ENCODE measurements at regions not wholly inside any gene's neighbourhood (a gene's known extent, or its start where the extent isn't known, plus 50 kb on each side); places are given as distances from the start of the nearest gene placed in this dataset.

GRCh38 chr6:140909156-140909555, 1223.6 kb upstream of the GJE1 start:
- no peak for DNase-seq (ENCODE audit: low read depth)
- no peak for TF ChIP-seq CTCF (conservative IDR thresholded peaks at IDR 0.05; ENCODE audit: low read depth, low read length)
- H3K4me3 ChIP-seq (ENCODE audit: low read length), result no peak overlapping the region

GRCh38 chr6:140908505-140908904, 1224.2 kb upstream of the GJE1 start:
- no peak for TF ChIP-seq CTCF (conservative IDR thresholded peaks at IDR 0.05; ENCODE audit: low read depth, low read length)
- DNase-seq (ENCODE audit: low read depth), result no peak
- no peak overlapping the region for H3K4me3 ChIP-seq (ENCODE audit: low read length)

- no peak overlapping the region for H3K4me3 ChIP-seq (ENCODE audit: low read length)
- DNase-seq (ENCODE audit: low read depth), result no peak
- TF ChIP-seq CTCF (conservative IDR thresholded peaks at IDR 0.05; ENCODE audit: low read depth, low read length), result no peak
These were observed 1225.5 kb upstream of the GJE1 start for GRCh38 chr6:140907235-140907634.

- no peak overlapping the region for H3K4me3 ChIP-seq (ENCODE audit: low read length)
- TF ChIP-seq CTCF (conservative IDR thresholded peaks at IDR 0.05; ENCODE audit: low read depth, low read length), result no peak
- DNase-seq (ENCODE audit: low read depth), result no peak
These were observed 1227.0 kb upstream of the GJE1 start for GRCh38 chr6:140905724-140906123.

GRCh38 chr6:140905050-140905449, 1227.7 kb upstream of the GJE1 start:
- TF ChIP-seq CTCF (conservative IDR thresholded peaks at IDR 0.05; ENCODE audit: low read depth, low read length), result no peak
- DNase-seq (ENCODE audit: low read depth), result no peak
- no peak overlapping the region for H3K4me3 ChIP-seq (ENCODE audit: low read length)

GRCh38 chr6:140897804-140898573, 1234.7 kb upstream of the GJE1 start:
- DNase-seq (ENCODE audit: low read depth), result no peak
- TF ChIP-seq CTCF (conservative IDR thresholded peaks at IDR 0.05; ENCODE audit: low read depth, low read length), result no peak
- H3K4me3 ChIP-seq (ENCODE audit: low read length), result no peak overlapping the region

GRCh38 chr6:140897349-140897748, 1235.4 kb upstream of the GJE1 start:
- TF ChIP-seq CTCF (conservative IDR thresholded peaks at IDR 0.05; ENCODE audit: low read depth, low read length), result no peak
- no peak overlapping the region for H3K4me3 ChIP-seq (ENCODE audit: low read length)
- DNase-seq (ENCODE audit: low read depth), result no peak
